Upper lobe of left lung (tissue), 4 donors: ENCODE measurements at regions not wholly inside any gene's neighbourhood (a gene's known extent, or its start where the extent isn't known, plus 50 kb on each side); places are given as distances from the start of the nearest gene placed in this dataset.

Experiments used
- EP300 ChIP-seq, 4 donors: sonication (generic); formaldehyde crosslinking; IDR thresholded peaks; one replicate each; pipeline ENCODE4 v1.5.1; 2017; ENCODE audit warnings: antibody characterized with exemption in 4 of 4, control low read depth in 2 of 4
- POLR2A ChIP-seq, 4 donors: fragments of 450-650 bp; IDR thresholded peaks; one replicate each; pipeline ENCODE4 v1.5.1; 2016 to 2017; ENCODE audit warnings: antibody characterized with exemption in 4 of 4, mild to moderate bottlenecking in 2 of 4
- POLR2AphosphoS5 ChIP-seq, 2 donors: sonication (generic); formaldehyde crosslinking; IDR thresholded peaks; one replicate each; pipeline ENCODE4 v1.5.1; 2017; ENCODE audit warnings: antibody characterized with exemption in 2 of 2

DNA sequence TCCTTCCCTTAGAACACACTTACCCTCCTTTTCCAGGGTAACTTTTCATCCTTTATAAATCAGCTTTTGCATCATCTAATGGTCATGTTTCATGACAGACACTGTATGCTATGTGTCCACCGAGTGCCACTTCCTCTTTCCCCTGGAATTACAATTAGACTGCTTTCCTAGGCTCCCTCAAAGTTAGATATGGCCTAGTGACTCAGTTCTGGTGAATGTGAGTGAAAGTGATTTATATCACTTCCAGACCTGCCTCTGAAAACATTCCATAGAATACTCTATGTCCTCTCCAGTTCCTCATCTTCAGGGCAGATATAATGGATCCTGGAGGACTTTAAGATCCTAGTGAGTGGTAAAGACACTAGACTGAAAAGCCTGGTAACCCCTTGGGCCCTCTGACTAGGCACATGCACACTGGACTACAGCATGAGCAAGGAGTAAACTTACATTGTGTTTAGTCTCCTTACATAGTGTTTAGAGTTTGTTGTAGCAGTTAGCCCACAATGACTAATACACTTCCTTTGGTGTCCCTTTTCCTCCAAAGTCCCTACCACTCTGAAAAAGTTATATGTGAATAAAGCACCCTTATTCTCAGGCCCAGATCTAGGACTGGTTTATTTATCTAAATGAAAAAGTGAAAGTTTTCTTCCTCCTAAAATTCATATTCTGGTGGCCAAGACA is 59.3 kb downstream of the GPR88 start:
- TF ChIP-seq EP300 (IDR thresholded peaks at IDR 0.05) (no peak), POLR2A (IDR thresholded peaks at IDR 0.05) (no peak), POLR2AphosphoS5 (IDR thresholded peaks at IDR 0.05) (no peak)
